ENCODE measurements at regions not wholly inside any gene's neighbourhood (a gene's known extent, or its start where the extent isn't known, plus 50 kb on each side); places are given as distances from the start of the nearest gene placed in this dataset.

- Mint-ChIP-seq H3K9me3 (no peaks in the 10 kb centered on the region), H3K4me1 (no peaks in the 10 kb centered on the region), H3K4me3 (no peak overlapping the region), H3K27me3 (ENCODE audit: low read depth) (no peaks in the 10 kb centered on the region), H3K36me3 (no peaks in the 10 kb centered on the region), H3K27ac (no peak overlapping the region)
- no peak for TF ChIP-seq CTCF (IDR thresholded peaks at IDR 0.05; ENCODE audit: unreplicated experiment)
- no peak for DNase-seq (ENCODE audit: low spot score in 2 of 2, unreplicated experiment in 2 of 2)
Observed at GRCh38 chr6:62626661-62627060, 340.6 kb upstream of the KHDRBS2 start.

GRCh38 chr6:62623846-62624532, 338.0 kb upstream of the KHDRBS2 start:
- Mint-ChIP-seq H3K4me1 (no peaks in the 10 kb centered on the region), H3K27ac (no peak overlapping the region), H3K4me3 (no peak overlapping the region), H3K36me3 (no peaks in the 10 kb centered on the region), H3K9me3 (no peaks in the 10 kb centered on the region), H3K27me3 (ENCODE audit: low read depth) (no peaks in the 10 kb centered on the region)
- no peak for DNase-seq (ENCODE audit: low spot score in 2 of 2, unreplicated experiment in 2 of 2)
- TF ChIP-seq CTCF (IDR thresholded peaks at IDR 0.05; ENCODE audit: unreplicated experiment), result no peak

DNA sequence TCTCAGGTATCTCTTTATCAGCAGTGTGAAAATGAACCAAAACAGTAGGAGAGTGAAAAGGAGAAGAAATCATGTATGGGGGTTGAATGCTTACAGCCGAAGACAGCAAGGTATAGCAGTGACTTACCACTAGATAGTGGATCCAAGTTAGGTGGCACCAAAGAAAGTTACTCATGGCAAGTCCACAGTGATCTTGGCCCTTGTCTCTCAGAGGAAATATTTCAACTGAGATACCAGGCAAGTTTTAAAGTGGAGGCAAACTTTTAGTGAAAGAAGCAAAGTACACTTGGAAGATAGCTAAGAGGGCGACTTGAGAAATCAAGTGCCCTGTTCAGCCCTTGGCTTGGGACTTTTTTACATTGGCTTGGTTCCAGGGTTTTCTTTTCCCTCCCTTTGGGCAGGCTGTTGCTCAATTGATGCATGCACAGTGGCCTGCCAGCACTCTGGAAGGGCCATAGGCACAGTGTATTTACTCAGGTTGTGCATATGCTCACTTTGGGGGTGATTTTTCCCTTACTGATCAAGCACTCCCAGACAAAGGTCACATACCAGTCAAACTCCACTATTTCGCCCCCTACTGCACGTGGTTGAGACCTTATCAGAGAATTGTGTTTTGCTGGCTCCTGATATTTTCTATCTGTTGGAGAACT, 329.5 kb upstream of the KHDRBS2 start:
- Mint-ChIP-seq H3K4me3 (no peak overlapping the region), H3K9me3 (peaks cover 12% of the 10 kb centered on the region)

GRCh38 chr6:62614442-62614841, 328.4 kb upstream of the KHDRBS2 start:
- TF ChIP-seq CTCF (IDR thresholded peaks at IDR 0.05; ENCODE audit: unreplicated experiment), result no peak
- H3K27me3 Mint-ChIP-seq (ENCODE audit: low read depth), result no peaks in the 10 kb centered on the region
- peaks cover 21% of the 10 kb centered on the region for H3K4me1 Mint-ChIP-seq
- no peak overlapping the region for H3K4me3 Mint-ChIP-seq
- H3K27ac Mint-ChIP-seq, result no peak overlapping the region
- peaks cover 18% of the 10 kb centered on the region for H3K9me3 Mint-ChIP-seq
- no peaks in the 10 kb centered on the region for H3K36me3 Mint-ChIP-seq
- DNase-seq (ENCODE audit: low spot score in 2 of 2, unreplicated experiment in 2 of 2), result no peak

More for the DNA sequence above, 329.5 kb upstream of the KHDRBS2 start:
- no peak for DNase-seq (ENCODE audit: low spot score in 2 of 2, unreplicated experiment in 2 of 2)
- Mint-ChIP-seq H3K4me1 (peaks cover 21% of the 10 kb centered on the region), H3K36me3 (no peaks in the 10 kb centered on the region), H3K27me3 (ENCODE audit: low read depth) (no peaks in the 10 kb centered on the region), H3K27ac (no peak overlapping the region)
- no peak for TF ChIP-seq CTCF (IDR thresholded peaks at IDR 0.05; ENCODE audit: unreplicated experiment)

DNA sequence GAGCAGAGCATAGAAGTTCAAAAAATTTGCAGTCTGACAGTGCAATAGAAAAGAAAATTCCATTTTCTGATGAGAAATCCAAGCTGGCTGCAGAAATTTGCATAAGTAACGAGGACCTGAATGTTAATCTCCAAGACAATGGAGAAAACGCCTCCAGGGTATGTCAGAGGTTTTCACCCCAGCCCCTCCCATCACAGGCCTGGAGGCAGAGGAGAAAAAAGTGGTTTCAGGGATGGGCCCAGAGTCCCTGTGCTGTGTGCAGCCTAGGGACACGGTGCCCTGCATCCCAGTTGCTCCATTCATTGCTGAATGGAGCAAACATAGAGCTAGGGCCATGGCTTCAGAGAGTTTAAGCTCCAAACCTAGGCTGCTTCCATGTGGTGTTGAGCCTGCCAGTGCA, 327.9 kb upstream of the KHDRBS2 start:
- H3K27me3 Mint-ChIP-seq (ENCODE audit: low read depth), result no peaks in the 10 kb centered on the region
- H3K4me1 Mint-ChIP-seq, result peaks cover 21% of the 10 kb centered on the region
- peaks cover 18% of the 10 kb centered on the region for H3K9me3 Mint-ChIP-seq
- no peaks in the 10 kb centered on the region for H3K36me3 Mint-ChIP-seq
- no peak overlapping the region for H3K4me3 Mint-ChIP-seq
- TF ChIP-seq CTCF (IDR thresholded peaks at IDR 0.05; ENCODE audit: unreplicated experiment), result no peak
- DNase-seq (ENCODE audit: low spot score in 2 of 2, unreplicated experiment in 2 of 2), result no peak
- no peak overlapping the region for H3K27ac Mint-ChIP-seq
